ENCODE measurements at regions not wholly inside any gene's neighbourhood (a gene's known extent, or its start where the extent isn't known, plus 50 kb on each side); places are given as distances from the start of the nearest gene placed in this dataset.
"Not testable (repeated sequence)": the region's sequence is repeated elsewhere in the genome, so short reads cannot be mapped to it uniquely, and the experiment has no call there.

GRCh38 chr1:148285946-148286345 lies 133.9 kb upstream of the NBPF11 start:
- not testable (repeated sequence) for DNase-seq (ENCODE audit: low read depth in 4 of 6, low spot score in 6 of 6); H3K4me3 ChIP-seq (ENCODE audit: low read depth, low read length); H3K4me1 ChIP-seq (ENCODE audit: control insufficient read depth, insufficient read depth, low read length); H3K27me3 ChIP-seq (ENCODE audit: control insufficient read depth, insufficient read depth, low read length); H3K36me3 ChIP-seq (ENCODE audit: control insufficient read depth, insufficient read depth, low read length); H3K27ac ChIP-seq (ENCODE audit: low read depth, low read length); H3K9me3 ChIP-seq (ENCODE audit: control insufficient read depth, insufficient read depth, low read length)
- WGBS (ENCODE audit: insufficient coverage): no CpG with 5 or more reads among the region's 2 CpGs

GRCh38 chr1:148280831-148281572 lies 128.9 kb upstream of the NBPF11 start:
- peak overlapping the region; percentile 44 for H3K4me3 ChIP-seq (ENCODE audit: low read depth, low read length)
- WGBS (ENCODE audit: insufficient coverage): no CpG with 5 or more reads among the region's 50 CpGs
- H3K9me3 ChIP-seq (ENCODE audit: control insufficient read depth, insufficient read depth, low read length); H3K27me3 ChIP-seq (ENCODE audit: control insufficient read depth, insufficient read depth, low read length); H3K36me3 ChIP-seq (ENCODE audit: control insufficient read depth, insufficient read depth, low read length); DNase-seq (ENCODE audit: low read depth in 4 of 6, low spot score in 6 of 6); H3K4me1 ChIP-seq (ENCODE audit: control insufficient read depth, insufficient read depth, low read length); H3K27ac ChIP-seq (ENCODE audit: low read depth, low read length): not testable (repeated sequence)

- not testable (repeated sequence) for H3K4me3 ChIP-seq (ENCODE audit: low read depth, low read length); H3K36me3 ChIP-seq (ENCODE audit: control insufficient read depth, insufficient read depth, low read length); H3K27ac ChIP-seq (ENCODE audit: low read depth, low read length); H3K9me3 ChIP-seq (ENCODE audit: control insufficient read depth, insufficient read depth, low read length); H3K4me1 ChIP-seq (ENCODE audit: control insufficient read depth, insufficient read depth, low read length); H3K27me3 ChIP-seq (ENCODE audit: control insufficient read depth, insufficient read depth, low read length); DNase-seq (ENCODE audit: low read depth in 4 of 6, low spot score in 6 of 6)
- WGBS (ENCODE audit: insufficient coverage): no CpG with 5 or more reads among the region's 5 CpGs
Measured at GRCh38 chr1:148279002-148279542, 127.0 kb upstream of the NBPF11 start.

- H3K27ac ChIP-seq (ENCODE audit: low read depth, low read length); DNase-seq (ENCODE audit: low read depth in 4 of 6, low spot score in 6 of 6); H3K4me3 ChIP-seq (ENCODE audit: low read depth, low read length); H3K27me3 ChIP-seq (ENCODE audit: control insufficient read depth, insufficient read depth, low read length); H3K36me3 ChIP-seq (ENCODE audit: control insufficient read depth, insufficient read depth, low read length); H3K9me3 ChIP-seq (ENCODE audit: control insufficient read depth, insufficient read depth, low read length); H3K4me1 ChIP-seq (ENCODE audit: control insufficient read depth, insufficient read depth, low read length): not testable (repeated sequence)
- WGBS (ENCODE audit: insufficient coverage): no CpG with 5 or more reads among the region's 2 CpGs
Measured at GRCh38 chr1:148277865-148278279, 125.8 kb upstream of the NBPF11 start.

- WGBS (ENCODE audit: insufficient coverage): 95% methylated on average over 2 of the region's 2 CpGs
- peaks cover 21% of the 10 kb centered on the region for H3K27me3 ChIP-seq (ENCODE audit: control insufficient read depth, insufficient read depth, low read length)
- DNase-seq (ENCODE audit: low read depth in 4 of 6, low spot score in 6 of 6); H3K9me3 ChIP-seq (ENCODE audit: control insufficient read depth, insufficient read depth, low read length); H3K36me3 ChIP-seq (ENCODE audit: control insufficient read depth, insufficient read depth, low read length); H3K27ac ChIP-seq (ENCODE audit: low read depth, low read length); H3K4me3 ChIP-seq (ENCODE audit: low read depth, low read length): not testable (repeated sequence)
- peaks cover 13% of the 10 kb centered on the region for H3K4me1 ChIP-seq (ENCODE audit: control insufficient read depth, insufficient read depth, low read length)
Measured at GRCh38 chr1:148267066-148267465, 115.0 kb upstream of the NBPF11 start.

GRCh38 chr1:148264374-148265276 lies 112.5 kb upstream of the NBPF11 start:
- Histone ChIP-seq H3K27me3 (ENCODE audit: control insufficient read depth, insufficient read depth, low read length) (peaks cover 24% of the 10 kb centered on the region), H3K9me3 (ENCODE audit: control insufficient read depth, insufficient read depth, low read length) (no peaks in the 10 kb centered on the region), H3K27ac (ENCODE audit: low read depth, low read length) (no peak overlapping the region), H3K36me3 (ENCODE audit: control insufficient read depth, insufficient read depth, low read length) (no peaks in the 10 kb centered on the region), H3K4me3 (ENCODE audit: low read depth, low read length) (peak overlapping the region; percentile 46), H3K4me1 (ENCODE audit: control insufficient read depth, insufficient read depth, low read length) (peaks cover 13% of the 10 kb centered on the region)
- peak in 2 of 6 donors; percentile 41 to 74 for DNase-seq (ENCODE audit: low read depth in 4 of 6, low spot score in 6 of 6)
- WGBS (ENCODE audit: insufficient coverage): 10% methylated on average over 25 of the region's 29 CpGs

GRCh38 chr1:148263906-148264255 lies 111.8 kb upstream of the NBPF11 start:
- peaks cover 24% of the 10 kb centered on the region for H3K27me3 ChIP-seq (ENCODE audit: control insufficient read depth, insufficient read depth, low read length)
- H3K4me3 ChIP-seq (ENCODE audit: low read depth, low read length): peak overlapping the region; percentile 46
- peaks cover 13% of the 10 kb centered on the region for H3K4me1 ChIP-seq (ENCODE audit: control insufficient read depth, insufficient read depth, low read length)
- no peaks in the 10 kb centered on the region for H3K9me3 ChIP-seq (ENCODE audit: control insufficient read depth, insufficient read depth, low read length)
- no peak overlapping the region for H3K27ac ChIP-seq (ENCODE audit: low read depth, low read length)
- 2% methylated on average over 10 of the region's 17 CpGs for WGBS (ENCODE audit: insufficient coverage)
- DNase-seq (ENCODE audit: low read depth in 4 of 6, low spot score in 6 of 6): no peak
- no peaks in the 10 kb centered on the region for H3K36me3 ChIP-seq (ENCODE audit: control insufficient read depth, insufficient read depth, low read length)

- H3K4me1 ChIP-seq (ENCODE audit: control insufficient read depth, insufficient read depth, low read length): peaks cover 13% of the 10 kb centered on the region
- H3K9me3 ChIP-seq (ENCODE audit: control insufficient read depth, insufficient read depth, low read length): no peaks in the 10 kb centered on the region
- H3K36me3 ChIP-seq (ENCODE audit: control insufficient read depth, insufficient read depth, low read length): no peaks in the 10 kb centered on the region
- under 1% methylated on average over 43 of the region's 43 CpGs for WGBS (ENCODE audit: insufficient coverage)
- H3K27ac ChIP-seq (ENCODE audit: low read depth, low read length): peak overlapping the region; percentile 57
- DNase-seq (ENCODE audit: low read depth in 4 of 6, low spot score in 6 of 6): peak; percentile 32 to 88 (median 46)
- peak overlapping the region; percentile 46 for H3K4me3 ChIP-seq (ENCODE audit: low read depth, low read length)
- H3K27me3 ChIP-seq (ENCODE audit: control insufficient read depth, insufficient read depth, low read length): peaks cover 24% of the 10 kb centered on the region
Measured at GRCh38 chr1:148263128-148263905, 111.2 kb upstream of the NBPF11 start.

GRCh38 chr1:148261684-148262083 lies 109.6 kb upstream of the NBPF11 start:
- not testable (repeated sequence) for H3K4me3 ChIP-seq (ENCODE audit: low read depth, low read length); H3K36me3 ChIP-seq (ENCODE audit: control insufficient read depth, insufficient read depth, low read length); H3K9me3 ChIP-seq (ENCODE audit: control insufficient read depth, insufficient read depth, low read length); DNase-seq (ENCODE audit: low read depth in 4 of 6, low spot score in 6 of 6); H3K27ac ChIP-seq (ENCODE audit: low read depth, low read length)
- H3K27me3 ChIP-seq (ENCODE audit: control insufficient read depth, insufficient read depth, low read length): peaks cover 24% of the 10 kb centered on the region
- WGBS (ENCODE audit: insufficient coverage): no CpG with 5 or more reads among the region's 3 CpGs
- H3K4me1 ChIP-seq (ENCODE audit: control insufficient read depth, insufficient read depth, low read length): peaks cover 13% of the 10 kb centered on the region
